Keratinocyte (primary cell): ENCODE measurements at regions not wholly inside any gene's neighbourhood (a gene's known extent, or its start where the extent isn't known, plus 50 kb on each side); places are given as distances from the start of the nearest gene placed in this dataset.

Experiments used
- DNase-seq: peaks from one replicate; pipeline ENCODE4 v3.0.0-alpha.2; 2011; ENCODE audit warnings: low read depth, missing footprints, low spot score
- FAIRE-seq: peaks from 2 replicates; lab custom pipeline; 2011; peaks lifted over from hg19 to GRCh38; lab: Jason Lieb, UNC
- H2AFZ ChIP-seq: 2 replicates; pipeline ENCODE4 v1.6.0; 2012; ENCODE audit warnings: low read length, control low read depth, inconsistent platforms; ENCODE audit not compliant: control insufficient read depth
- H3K27ac ChIP-seq: 2 replicates; pipeline ENCODE4 v1.5.1; 2011; ENCODE audit warnings: low read length; ENCODE audit not compliant: control insufficient read depth, insufficient read depth
- H3K27me3 ChIP-seq: 3 replicates; pipeline ENCODE4 v1.6.0; 2011; ENCODE audit warnings: low read length; ENCODE audit not compliant: control insufficient read depth, insufficient read depth; ENCODE audit errors: extremely low read depth
- H3K36me3 ChIP-seq, 2 experiments: 2 replicates in 1 of 2; 3 replicates in 1 of 2; pipeline ENCODE4 v1.5.1; 2011; ENCODE audit warnings: low read length in 2 of 2, mild to moderate bottlenecking in 1 of 2; ENCODE audit not compliant: control insufficient read depth in 2 of 2, insufficient read depth in 2 of 2; ENCODE audit errors: extremely low read depth in 1 of 2
- H3K4me1 ChIP-seq: 3 replicates; pipeline ENCODE4 v1.5.1; 2011; ENCODE audit warnings: low read length; ENCODE audit not compliant: control insufficient read depth, insufficient read depth; ENCODE audit errors: extremely low read depth
- H3K4me2 ChIP-seq: 3 replicates; pipeline ENCODE4 v1.6.0; 2011; ENCODE audit warnings: low read depth, low read length; ENCODE audit not compliant: control insufficient read depth, insufficient read depth; ENCODE audit errors: extremely low read depth
- H3K4me3 ChIP-seq, 3 experiments: fragments of 200-600 bp in 1 of 3; sonication (generic) in 1 of 3; 2 replicates in 2 of 3; 3 replicates in 1 of 3; pipeline ENCODE4 v1.5.1; 2011 to 2016; ENCODE audit warnings: low read length in 3 of 3, mild to moderate bottlenecking in 3 of 3, control low read depth in 2 of 3, inconsistent platforms in 1 of 3, low read depth in 1 of 3, mixed read lengths in 1 of 3, mixed run types in 1 of 3, moderate library complexity in 1 of 3; ENCODE audit not compliant: control insufficient read depth in 2 of 3, insufficient read depth in 2 of 3; ENCODE audit errors: extremely low read depth in 1 of 3
- H3K79me2 ChIP-seq: 2 replicates; pipeline ENCODE4 v1.6.0; 2012; ENCODE audit warnings: low read length; ENCODE audit not compliant: control insufficient read depth, insufficient read depth
- H3K9ac ChIP-seq: 3 replicates; pipeline ENCODE4 v1.6.0; 2011; ENCODE audit warnings: low read length; ENCODE audit not compliant: control insufficient read depth, insufficient read depth; ENCODE audit errors: extremely low read depth
- H3K9me1 ChIP-seq: 3 replicates; pipeline ENCODE4 v1.6.0; 2011; ENCODE audit warnings: low read length; ENCODE audit not compliant: control insufficient read depth, insufficient read depth; ENCODE audit errors: extremely low read depth
- H3K9me3 ChIP-seq: 2 replicates; pipeline ENCODE4 v1.5.1; 2012; ENCODE audit warnings: low read depth, low read length; ENCODE audit not compliant: control insufficient read depth
- H4K20me1 ChIP-seq: 3 replicates; pipeline ENCODE4 v1.6.0; 2011; ENCODE audit warnings: low read length; ENCODE audit not compliant: control insufficient read depth, insufficient read depth; ENCODE audit errors: extremely low read depth
- EZH2 ChIP-seq: IDR thresholded peaks from one replicate; pipeline ENCODE4 v1.6.1; 2012; ENCODE audit warnings: inconsistent platforms, mild to moderate bottlenecking, low read length, moderate library complexity
- dilution Hi-C: fragments of 300-500 bp; cut with MboI; formaldehyde crosslinking; loops from one replicate; pipeline ENCODE4 v1.7.0; 2020; ENCODE audit warnings: low sequenced_read_pairs; ENCODE audit not compliant: extremely low pct_ligation_motif_present
- TF ChIP-seq, protein P1 (sequence below), 3 experiments: IDR thresholded peaks in 1 of 3; conservative IDR thresholded peaks in 1 of 3; optimal IDR thresholded peaks in 1 of 3; 2 replicates in 2 of 3; 3 replicates in 1 of 3; pipeline versions ENCODE3 to v1.5.1; 2011; ENCODE audit warnings: low read length in 3 of 3, mild to moderate bottlenecking in 3 of 3, moderate library complexity in 2 of 3, control low read depth in 1 of 3, inconsistent platforms in 1 of 3; ENCODE audit not compliant: insufficient read depth in 2 of 3; ENCODE audit errors: extremely low read depth in 1 of 3

DNA sequence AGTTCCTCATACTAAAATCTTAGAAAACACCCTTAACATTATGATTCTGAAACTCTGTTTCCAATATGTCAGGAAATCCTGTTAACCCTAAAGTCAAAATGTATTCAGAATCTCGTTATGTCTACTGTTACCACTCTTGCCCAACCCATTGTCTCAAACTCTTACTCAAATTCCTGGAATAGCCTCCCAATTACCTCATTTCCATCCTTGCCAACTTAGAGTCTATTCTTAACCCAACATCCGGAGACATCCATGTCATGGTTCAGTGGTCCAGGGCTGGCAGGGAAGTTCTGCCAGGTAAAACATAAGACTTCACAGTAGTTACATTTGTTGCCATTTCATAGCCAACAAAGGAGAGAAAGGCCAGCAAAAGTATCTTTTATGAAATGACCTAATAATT lies 593.9 kb downstream of the PYDC2 start:
- no peaks in the 10 kb centered on the region for H3K4me1 ChIP-seq
- H3K27me3 ChIP-seq, result no peaks in the 10 kb centered on the region
- DNase-seq, result no peak
- TF ChIP-seq EZH2, result no peak
- TF ChIP-seq, protein P1, sequence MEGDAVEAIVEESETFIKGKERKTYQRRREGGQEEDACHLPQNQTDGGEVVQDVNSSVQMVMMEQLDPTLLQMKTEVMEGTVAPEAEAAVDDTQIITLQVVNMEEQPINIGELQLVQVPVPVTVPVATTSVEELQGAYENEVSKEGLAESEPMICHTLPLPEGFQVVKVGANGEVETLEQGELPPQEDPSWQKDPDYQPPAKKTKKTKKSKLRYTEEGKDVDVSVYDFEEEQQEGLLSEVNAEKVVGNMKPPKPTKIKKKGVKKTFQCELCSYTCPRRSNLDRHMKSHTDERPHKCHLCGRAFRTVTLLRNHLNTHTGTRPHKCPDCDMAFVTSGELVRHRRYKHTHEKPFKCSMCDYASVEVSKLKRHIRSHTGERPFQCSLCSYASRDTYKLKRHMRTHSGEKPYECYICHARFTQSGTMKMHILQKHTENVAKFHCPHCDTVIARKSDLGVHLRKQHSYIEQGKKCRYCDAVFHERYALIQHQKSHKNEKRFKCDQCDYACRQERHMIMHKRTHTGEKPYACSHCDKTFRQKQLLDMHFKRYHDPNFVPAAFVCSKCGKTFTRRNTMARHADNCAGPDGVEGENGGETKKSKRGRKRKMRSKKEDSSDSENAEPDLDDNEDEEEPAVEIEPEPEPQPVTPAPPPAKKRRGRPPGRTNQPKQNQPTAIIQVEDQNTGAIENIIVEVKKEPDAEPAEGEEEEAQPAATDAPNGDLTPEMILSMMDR (optimal IDR thresholded peaks at IDR 0.05 in 1 of 3, IDR thresholded peaks at IDR 0.05 in 1 of 3, conservative IDR thresholded peaks at IDR 0.05 in 1 of 3; ENCODE audit: extremely low read depth in 1 of 3, insufficient read depth in 2 of 3, low read length in 3 of 3), result no peak
- H3K9me3 ChIP-seq, result no peaks in the 10 kb centered on the region
- H3K9ac ChIP-seq, result no peak overlapping the region
- H3K4me3 ChIP-seq, result no peak overlapping the region
- dilution Hi-C loops, result no loop called here
- H3K36me3 ChIP-seq, result no peaks in the 10 kb centered on the region
- FAIRE-seq, result no peak
- H3K4me2 ChIP-seq, result no peak overlapping the region
- H3K9me1 ChIP-seq, result no peaks in the 10 kb centered on the region
- H2AFZ ChIP-seq, result no peak overlapping the region
- no peak overlapping the region for H3K27ac ChIP-seq
- H4K20me1 ChIP-seq, result no peaks in the 10 kb centered on the region
- H3K79me2 ChIP-seq, result no peaks in the 10 kb centered on the region

DNA sequence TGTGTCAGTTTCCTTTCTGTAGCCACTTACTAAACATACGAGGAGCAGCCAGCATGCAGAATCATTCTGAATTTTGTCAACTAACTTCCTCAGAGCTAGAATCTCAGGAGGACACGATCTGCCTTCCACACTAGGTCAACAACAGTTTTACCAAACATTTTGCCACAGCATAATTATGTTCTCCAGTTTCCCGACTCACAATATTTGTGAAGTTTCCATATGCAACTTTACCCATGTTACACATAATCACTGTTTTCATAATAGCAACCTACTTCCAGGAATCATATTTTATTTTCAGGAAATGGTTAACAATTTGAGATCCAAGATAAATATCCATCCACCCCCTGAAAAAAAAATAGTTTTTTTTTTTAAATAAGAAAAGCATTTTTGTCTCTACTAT lies 595.0 kb downstream of the PYDC2 start:
- H3K9ac ChIP-seq, result no peak overlapping the region
- no peaks in the 10 kb centered on the region for H3K36me3 ChIP-seq
- TF ChIP-seq EZH2, result no peak
- TF ChIP-seq, protein P1 (optimal IDR thresholded peaks at IDR 0.05 in 1 of 3, IDR thresholded peaks at IDR 0.05 in 1 of 3, conservative IDR thresholded peaks at IDR 0.05 in 1 of 3; ENCODE audit: extremely low read depth in 1 of 3, insufficient read depth in 2 of 3, low read length in 3 of 3), result no peak
- H3K9me1 ChIP-seq, result no peaks in the 10 kb centered on the region
- no peak overlapping the region for H3K4me3 ChIP-seq
- no peaks in the 10 kb centered on the region for H3K9me3 ChIP-seq
- dilution Hi-C loops, result no loop called here
- no peaks in the 10 kb centered on the region for H4K20me1 ChIP-seq
- no peak overlapping the region for H2AFZ ChIP-seq
- DNase-seq (no peak), FAIRE-seq (no peak)
- no peaks in the 10 kb centered on the region for H3K4me1 ChIP-seq
- no peak overlapping the region for H3K4me2 ChIP-seq
- no peak overlapping the region for H3K27ac ChIP-seq
- no peaks in the 10 kb centered on the region for H3K27me3 ChIP-seq
- H3K79me2 ChIP-seq, result no peaks in the 10 kb centered on the region
